Peyer's patch (tissue), 4 donors: ENCODE measurements at regions not wholly inside any gene's neighbourhood (a gene's known extent, or its start where the extent isn't known, plus 50 kb on each side); places are given as distances from the start of the nearest gene placed in this dataset.

Source experiments
- DNase-seq, 3 donors: peaks; one replicate each; pipeline ENCODE4 v3.0.0-alpha.2; 2017 to 2019
- H3K27ac ChIP-seq, 4 donors: fragments of 200-600 bp; sonication (generic); one replicate each; pipeline ENCODE4 v1.5.1; 2016 to 2019
- H3K27me3 ChIP-seq, 2 donors: fragments of 200-600 bp; sonication (generic); one replicate each; pipeline ENCODE4 v1.5.1; 2019
- H3K36me3 ChIP-seq, 3 donors: fragments of 200-600 bp; sonication (generic); one replicate each; pipeline ENCODE4 v1.5.1; 2016 to 2019
- H3K4me1 ChIP-seq, 4 donors: fragments of 200-600 bp; sonication (generic); one replicate each; pipeline ENCODE4 v1.5.1; 2016 to 2019
- H3K4me3 ChIP-seq, 4 donors: fragments of 200-600 bp; sonication (generic); 1 replicate in 3 of 4; 2 replicates in 1 of 4; pipeline ENCODE4 v1.5.1; 2016 to 2019; ENCODE audit warnings: mild to moderate bottlenecking in 1 of 4
- H3K9me3 ChIP-seq, 4 donors: fragments of 200-600 bp; sonication (generic); one replicate each; pipeline ENCODE4 v1.5.1; 2016 to 2019; ENCODE audit warnings: mild to moderate bottlenecking in 1 of 4
- POLR2A ChIP-seq, 2 donors: fragments of 450-650 bp; IDR thresholded peaks; one replicate each; pipeline ENCODE4 v1.5.1; 2017; ENCODE audit warnings: antibody characterized with exemption in 2 of 2, mild to moderate bottlenecking in 2 of 2, moderate library complexity in 2 of 2
- TF ChIP-seq, protein P1 (sequence below), 6 experiments: fragments of 450-650 bp in 4 of 6; fragments of 200-600 bp in 2 of 6; sonication (generic) in 1 of 6; IDR thresholded peaks; one replicate each; pipeline ENCODE4 v1.5.1; 2017 to 2019; ENCODE audit warnings: antibody characterized with exemption in 6 of 6, mild to moderate bottlenecking in 3 of 6, moderate library complexity in 1 of 6

DNA sequence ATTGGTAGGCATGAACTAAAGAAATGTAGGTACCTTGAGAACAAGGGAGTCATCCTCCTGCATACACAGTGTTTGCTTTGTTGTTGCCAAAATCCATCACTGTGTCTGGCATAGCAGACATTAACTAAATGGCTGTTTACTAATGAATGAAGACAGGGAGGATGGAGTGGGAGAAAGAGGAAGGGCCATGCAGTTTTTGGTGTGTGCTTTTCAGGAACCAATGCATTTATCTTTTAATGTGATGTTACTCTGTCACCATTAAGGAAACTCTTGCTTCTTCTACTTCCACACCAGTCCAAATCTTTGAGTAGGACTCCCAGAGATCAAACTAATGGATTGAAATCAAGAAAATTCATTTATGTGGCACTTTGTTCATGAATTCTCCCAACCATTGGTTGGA, 55.6 kb upstream of the DUSP10 start:
- no peak for TF ChIP-seq POLR2A (IDR thresholded peaks at IDR 0.05)
- TF ChIP-seq, protein P1, sequence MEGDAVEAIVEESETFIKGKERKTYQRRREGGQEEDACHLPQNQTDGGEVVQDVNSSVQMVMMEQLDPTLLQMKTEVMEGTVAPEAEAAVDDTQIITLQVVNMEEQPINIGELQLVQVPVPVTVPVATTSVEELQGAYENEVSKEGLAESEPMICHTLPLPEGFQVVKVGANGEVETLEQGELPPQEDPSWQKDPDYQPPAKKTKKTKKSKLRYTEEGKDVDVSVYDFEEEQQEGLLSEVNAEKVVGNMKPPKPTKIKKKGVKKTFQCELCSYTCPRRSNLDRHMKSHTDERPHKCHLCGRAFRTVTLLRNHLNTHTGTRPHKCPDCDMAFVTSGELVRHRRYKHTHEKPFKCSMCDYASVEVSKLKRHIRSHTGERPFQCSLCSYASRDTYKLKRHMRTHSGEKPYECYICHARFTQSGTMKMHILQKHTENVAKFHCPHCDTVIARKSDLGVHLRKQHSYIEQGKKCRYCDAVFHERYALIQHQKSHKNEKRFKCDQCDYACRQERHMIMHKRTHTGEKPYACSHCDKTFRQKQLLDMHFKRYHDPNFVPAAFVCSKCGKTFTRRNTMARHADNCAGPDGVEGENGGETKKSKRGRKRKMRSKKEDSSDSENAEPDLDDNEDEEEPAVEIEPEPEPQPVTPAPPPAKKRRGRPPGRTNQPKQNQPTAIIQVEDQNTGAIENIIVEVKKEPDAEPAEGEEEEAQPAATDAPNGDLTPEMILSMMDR (IDR thresholded peaks at IDR 0.05), result no peak
- Histone ChIP-seq H3K27ac (no peak overlapping the region), H3K4me1 (peaks cover 0 to 8% (median 1%) of the 10 kb centered on the region in 4 donors), H3K27me3 (no peaks in the 10 kb centered on the region), H3K36me3 (no peaks in the 10 kb centered on the region), H3K4me3 (no peak overlapping the region), H3K9me3 (no peaks in the 10 kb centered on the region)
- no peak for DNase-seq

DNA sequence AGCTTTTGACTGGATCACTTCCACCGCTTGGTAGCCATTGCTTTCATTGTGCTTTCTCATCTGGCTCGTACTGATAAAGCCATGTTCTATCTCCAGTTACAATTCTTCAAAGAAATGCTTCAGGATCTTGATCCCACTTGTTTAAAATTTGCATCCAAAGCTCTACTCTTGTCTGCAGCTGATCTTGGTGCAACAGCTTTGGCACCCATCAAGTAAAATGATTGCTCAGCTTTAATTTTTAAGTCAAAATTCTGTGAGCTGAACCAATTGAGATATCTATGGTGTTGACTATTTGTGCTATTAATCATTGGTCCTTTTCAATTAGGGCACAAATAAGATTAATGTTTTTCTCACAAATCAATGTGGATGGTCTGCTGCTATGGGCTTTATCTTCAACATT, 54.8 kb upstream of the DUSP10 start:
- Histone ChIP-seq H3K36me3 (no peaks in the 10 kb centered on the region), H3K9me3 (no peaks in the 10 kb centered on the region), H3K27ac (no peak overlapping the region), H3K4me3 (no peak overlapping the region), H3K4me1 (peaks cover 0 to 8% (median 1%) of the 10 kb centered on the region in 4 donors), H3K27me3 (no peaks in the 10 kb centered on the region)
- TF ChIP-seq POLR2A (IDR thresholded peaks at IDR 0.05), result no peak
- TF ChIP-seq, protein P1 (IDR thresholded peaks at IDR 0.05), result no peak
- no peak for DNase-seq

DNA sequence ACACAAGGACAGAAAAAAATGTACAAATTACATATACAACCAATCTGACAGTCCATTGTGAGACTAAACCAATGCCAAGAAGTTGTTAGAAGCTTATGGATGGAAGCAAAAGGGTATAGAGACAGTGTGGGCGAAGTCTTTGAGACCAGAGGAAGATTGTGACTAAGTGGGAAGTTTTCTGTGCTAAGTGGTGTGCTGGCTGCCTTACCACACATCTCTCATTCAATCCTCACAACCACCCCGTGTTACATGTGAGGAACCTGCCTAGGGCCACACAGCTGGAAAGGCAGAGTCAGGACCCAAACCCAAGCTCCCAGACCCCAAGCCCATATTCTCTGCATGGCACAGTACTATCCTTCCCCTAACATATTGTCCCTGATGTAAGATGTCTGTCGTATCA, 53.5 kb upstream of the DUSP10 start:
- Histone ChIP-seq H3K9me3 (no peaks in the 10 kb centered on the region), H3K36me3 (no peaks in the 10 kb centered on the region)
- TF ChIP-seq, protein P1 (IDR thresholded peaks at IDR 0.05), result no peak
- no peak for TF ChIP-seq POLR2A (IDR thresholded peaks at IDR 0.05)

GRCh38 chr1:221794935-221795334, 53.0 kb upstream of the DUSP10 start:
- TF ChIP-seq, protein P1 (IDR thresholded peaks at IDR 0.05), result no peak
- no peak for TF ChIP-seq POLR2A (IDR thresholded peaks at IDR 0.05)
- H3K27ac ChIP-seq, result no peak overlapping the region

More for the DNA sequence above, 53.5 kb upstream of the DUSP10 start:
- no peak for DNase-seq
- H3K27me3 ChIP-seq, result no peaks in the 10 kb centered on the region
- no peak overlapping the region for H3K27ac ChIP-seq
- peaks cover 0 to 8% (median 1%) of the 10 kb centered on the region in 4 donors for H3K4me1 ChIP-seq
- no peak overlapping the region for H3K4me3 ChIP-seq

GRCh38 chr1:221794079-221794670, 52.3 kb upstream of the DUSP10 start:
- H3K36me3 ChIP-seq, result no peaks in the 10 kb centered on the region
- H3K27me3 ChIP-seq, result no peaks in the 10 kb centered on the region
- peak overlapping the region in 1 of 4 donors; percentile 66 for H3K27ac ChIP-seq
- H3K4me3 ChIP-seq, result no peak overlapping the region
- H3K4me1 ChIP-seq, result peaks cover 0 to 8% (median 1%) of the 10 kb centered on the region in 4 donors
- no peaks in the 10 kb centered on the region for H3K9me3 ChIP-seq
- no peak for DNase-seq
- TF ChIP-seq, protein P1 (IDR thresholded peaks at IDR 0.05), result no peak
- no peak for TF ChIP-seq POLR2A (IDR thresholded peaks at IDR 0.05)

More at GRCh38 chr1:221794935-221795334, 53.0 kb upstream of the DUSP10 start:
- no peak overlapping the region for H3K4me3 ChIP-seq
- no peak for DNase-seq
- no peaks in the 10 kb centered on the region for H3K27me3 ChIP-seq
- H3K4me1 ChIP-seq, result peaks cover 0 to 8% (median 1%) of the 10 kb centered on the region in 4 donors
- no peaks in the 10 kb centered on the region for H3K36me3 ChIP-seq
- H3K9me3 ChIP-seq, result no peaks in the 10 kb centered on the region
